ENCODE measurements at regions not wholly inside any gene's neighbourhood (a gene's known extent, or its start where the extent isn't known, plus 50 kb on each side); places are given as distances from the start of the nearest gene placed in this dataset.

DNA sequence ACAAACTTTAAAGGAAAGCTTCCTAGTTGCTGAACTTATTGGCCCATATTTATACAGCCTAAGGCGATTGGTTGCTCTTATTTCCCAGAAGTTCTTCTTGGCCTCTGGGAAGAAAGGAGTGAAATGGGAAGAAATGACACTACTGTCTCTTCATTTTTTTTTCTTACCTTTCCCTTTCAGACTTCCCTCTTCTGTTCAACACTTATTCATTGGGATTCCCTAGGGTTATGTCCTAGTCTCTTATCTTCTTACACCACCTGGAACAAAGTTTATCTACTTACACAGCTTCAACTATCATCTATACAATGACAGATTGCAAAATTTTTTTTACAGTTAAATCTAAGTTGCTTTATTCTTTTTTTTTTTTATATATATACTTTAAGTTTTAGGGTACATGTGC, 68.0 kb downstream of the SNX12 start:
- no peak for DNase-seq

- peak; percentile 6 for DNase-seq
Measured at GRCh38 chrX:70998411-70999027, 67.6 kb upstream of the SLC7A3 start.

DNA sequence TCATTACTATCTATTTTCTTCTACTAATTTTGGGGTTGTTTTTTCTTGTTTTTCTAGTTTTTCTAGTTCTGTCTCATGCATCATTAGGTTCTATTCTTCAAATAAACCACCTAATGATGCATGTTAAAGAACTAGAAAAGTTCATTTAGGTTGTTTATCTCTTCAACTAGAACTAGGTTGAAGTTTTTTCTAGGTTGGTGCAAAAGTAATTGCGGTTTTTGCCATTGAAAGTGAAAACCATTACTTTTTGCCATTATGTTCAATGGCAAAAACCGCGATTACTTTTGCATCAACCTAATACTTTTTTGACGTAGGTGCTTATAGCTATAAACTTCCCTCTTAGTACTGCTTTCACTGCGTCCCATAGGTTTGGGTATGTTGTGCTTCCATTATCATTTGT, 64.4 kb upstream of the SLC7A3 start:
- no peak for DNase-seq

GRCh38 chrX:70988425-70988824, 57.5 kb upstream of the SLC7A3 start:
- no peak for DNase-seq

Measured in stimulated activated CD4-positive, alpha-beta T cell treated with anti-CD3 and anti-CD28 coated beads, Interleukin-4, amount 100 ng/mL, for 24 hours (primary cell).